Mucosa of descending colon (tissue), 3 donors: ENCODE measurements at regions not wholly inside any gene's neighbourhood (a gene's known extent, or its start where the extent isn't known, plus 50 kb on each side); places are given as distances from the start of the nearest gene placed in this dataset.

Source experiments
- ATAC-seq: fragments of 200-7000 bp; cut with Tn5 transposase; one replicate; pipeline ENCODE4 v1.9.1; 2020; ENCODE audit warnings: mild to moderate bottlenecking, moderate library complexity
- DNase-seq, 3 donors: peaks; one replicate each; pipeline ENCODE4 v3.0.0-alpha.2; 2020
- H3K36me3 ChIP-seq: fragments of 200-600 bp; one replicate; pipeline ENCODE4 v1.8.0; 2021; ENCODE audit warnings: low read depth, mild to moderate bottlenecking
- H3K4me1 ChIP-seq: fragments of 200-600 bp; one replicate; pipeline ENCODE4 v1.8.0; 2021; ENCODE audit warnings: low read depth, mild to moderate bottlenecking
- H3K4me3 ChIP-seq: fragments of 200-600 bp; one replicate; pipeline ENCODE4 v1.8.0; 2021; ENCODE audit warnings: mild to moderate bottlenecking
- H3K9me3 ChIP-seq: fragments of 200-600 bp; one replicate; pipeline ENCODE4 v1.8.0; 2021; ENCODE audit warnings: mild to moderate bottlenecking
- CTCF ChIP-seq: fragments of 200-600 bp; IDR thresholded peaks from one replicate; pipeline ENCODE4 v1.8.0; 2022; ENCODE audit warnings: antibody characterized with exemption, mild to moderate bottlenecking
- intact Hi-C, 2 donors: fragments of 100-400 bp; cut with DNase I in 1 of 2; cut with micrococcal nuclease in 1 of 2; formaldehyde crosslinking; loops; one replicate each; pipeline versions ENCODE4 v1.11.0 to v1.11.1; 2022; cut with DNase I, micrococcal nuclease
- donor health status: DM: no; HTN: no; CAD: no; lungs with moderate emphysema.
- donor health status: DM: no; HTN: no; CAD: no.
- donor health status: DM: no; HTN: yes; CAD: no.

GRCh38 chr1:234667600-234668576 is 57.9 kb upstream of the IRF2BP2 start:
- intact Hi-C loops = no loop called here

GRCh38 chr1:234666761-234667160 is 56.8 kb upstream of the IRF2BP2 start:
- intact Hi-C loops = no loop called here
- no peak for DNase-seq
- Histone ChIP-seq H3K36me3 (no peaks in the 10 kb centered on the region), H3K9me3 (no peaks in the 10 kb centered on the region), H3K4me3 (no peak overlapping the region), H3K4me1 (peaks cover 4% of the 10 kb centered on the region)
- TF ChIP-seq CTCF = no peak
- no peak for ATAC-seq

More at GRCh38 chr1:234667600-234668576, 57.9 kb upstream of the IRF2BP2 start:
- ATAC-seq (no peak), DNase-seq (no peak)
- H3K9me3 ChIP-seq = no peaks in the 10 kb centered on the region
- TF ChIP-seq CTCF = no peak
- peaks cover 4% of the 10 kb centered on the region for H3K4me1 ChIP-seq
- H3K4me3 ChIP-seq = no peak overlapping the region
- no peaks in the 10 kb centered on the region for H3K36me3 ChIP-seq

- no peaks in the 10 kb centered on the region for H3K36me3 ChIP-seq
- no peak for TF ChIP-seq CTCF
- H3K4me3 ChIP-seq = no peak overlapping the region
- intact Hi-C loops = no loop called here
- H3K9me3 ChIP-seq = no peaks in the 10 kb centered on the region
- ATAC-seq = no peak
- no peak for DNase-seq
- H3K4me1 ChIP-seq = no peaks in the 10 kb centered on the region
These were observed 56.1 kb upstream of the IRF2BP2 start for GRCh38 chr1:234665975-234666605.

- Histone ChIP-seq H3K4me3 (no peak overlapping the region), H3K9me3 (no peaks in the 10 kb centered on the region), H3K4me1 (peaks cover 5% of the 10 kb centered on the region), H3K36me3 (no peaks in the 10 kb centered on the region)
- no peak for TF ChIP-seq CTCF
- intact Hi-C loops = no loop called here
- DNase-seq (peak in 2 of 3 donors; percentile 54 to 65), ATAC-seq (peak; percentile 70)
These were observed 52.2 kb upstream of the IRF2BP2 start for GRCh38 chr1:234662148-234662547.

GRCh38 chr1:234661317-234661928 is 51.4 kb upstream of the IRF2BP2 start:
- peak in 1 of 3 donors; percentile 38 for DNase-seq
- H3K4me1 ChIP-seq = peaks cover 5% of the 10 kb centered on the region
- peak; percentile 43 for ATAC-seq
- no peak overlapping the region for H3K4me3 ChIP-seq
- H3K36me3 ChIP-seq = no peaks in the 10 kb centered on the region
- no peaks in the 10 kb centered on the region for H3K9me3 ChIP-seq
- TF ChIP-seq CTCF = no peak
- intact Hi-C loops = no loop called here
